AG10803 (cell line): ENCODE measurements at regions not wholly inside any gene's neighbourhood (a gene's known extent, or its start where the extent isn't known, plus 50 kb on each side); places are given as distances from the start of the nearest gene placed in this dataset.

Experiments
- DNase-seq: peaks from one replicate; pipeline ENCODE4 v3.0.0; 2010; ENCODE audit warnings: low read depth
- H3K4me3 ChIP-seq: 2 replicates; pipeline ENCODE4 v1.5.1; 2011; ENCODE audit warnings: mild to moderate bottlenecking, low read length, control low read depth
- TF ChIP-seq, protein P1 (sequence below): conservative IDR thresholded peaks from 2 replicates; pipeline ENCODE4 v1.5.1; 2011; ENCODE audit warnings: mild to moderate bottlenecking, low read length, control low read depth, inconsistent platforms

DNA sequence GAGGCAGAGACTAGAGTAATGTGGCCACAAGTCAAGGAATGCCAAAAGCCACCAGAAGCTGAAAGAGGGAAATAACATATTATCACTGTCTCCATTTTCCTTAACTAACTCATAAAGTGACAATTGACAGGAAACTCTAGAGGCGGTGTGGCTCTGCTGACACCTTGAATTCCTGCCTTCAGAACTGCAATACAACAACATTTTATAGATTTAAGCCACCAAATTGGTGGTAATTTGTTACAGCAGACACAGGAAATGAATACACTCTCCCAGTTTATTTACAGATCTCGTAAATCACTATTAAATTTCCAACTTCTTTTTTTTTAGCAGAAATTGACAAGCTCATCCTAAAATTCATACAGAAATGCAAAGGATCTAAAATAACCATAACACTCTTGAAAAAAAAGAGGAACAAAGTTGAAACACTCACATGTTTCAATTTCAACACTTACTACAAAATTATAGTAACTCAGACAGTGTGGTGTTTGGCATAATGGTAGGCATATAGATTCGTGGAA, 449.9 kb downstream of the OTOL1 start:
- DNase-seq: no peak
- H3K4me3 ChIP-seq: no peak overlapping the region
- TF ChIP-seq, protein P1, sequence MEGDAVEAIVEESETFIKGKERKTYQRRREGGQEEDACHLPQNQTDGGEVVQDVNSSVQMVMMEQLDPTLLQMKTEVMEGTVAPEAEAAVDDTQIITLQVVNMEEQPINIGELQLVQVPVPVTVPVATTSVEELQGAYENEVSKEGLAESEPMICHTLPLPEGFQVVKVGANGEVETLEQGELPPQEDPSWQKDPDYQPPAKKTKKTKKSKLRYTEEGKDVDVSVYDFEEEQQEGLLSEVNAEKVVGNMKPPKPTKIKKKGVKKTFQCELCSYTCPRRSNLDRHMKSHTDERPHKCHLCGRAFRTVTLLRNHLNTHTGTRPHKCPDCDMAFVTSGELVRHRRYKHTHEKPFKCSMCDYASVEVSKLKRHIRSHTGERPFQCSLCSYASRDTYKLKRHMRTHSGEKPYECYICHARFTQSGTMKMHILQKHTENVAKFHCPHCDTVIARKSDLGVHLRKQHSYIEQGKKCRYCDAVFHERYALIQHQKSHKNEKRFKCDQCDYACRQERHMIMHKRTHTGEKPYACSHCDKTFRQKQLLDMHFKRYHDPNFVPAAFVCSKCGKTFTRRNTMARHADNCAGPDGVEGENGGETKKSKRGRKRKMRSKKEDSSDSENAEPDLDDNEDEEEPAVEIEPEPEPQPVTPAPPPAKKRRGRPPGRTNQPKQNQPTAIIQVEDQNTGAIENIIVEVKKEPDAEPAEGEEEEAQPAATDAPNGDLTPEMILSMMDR: no peak

DNA sequence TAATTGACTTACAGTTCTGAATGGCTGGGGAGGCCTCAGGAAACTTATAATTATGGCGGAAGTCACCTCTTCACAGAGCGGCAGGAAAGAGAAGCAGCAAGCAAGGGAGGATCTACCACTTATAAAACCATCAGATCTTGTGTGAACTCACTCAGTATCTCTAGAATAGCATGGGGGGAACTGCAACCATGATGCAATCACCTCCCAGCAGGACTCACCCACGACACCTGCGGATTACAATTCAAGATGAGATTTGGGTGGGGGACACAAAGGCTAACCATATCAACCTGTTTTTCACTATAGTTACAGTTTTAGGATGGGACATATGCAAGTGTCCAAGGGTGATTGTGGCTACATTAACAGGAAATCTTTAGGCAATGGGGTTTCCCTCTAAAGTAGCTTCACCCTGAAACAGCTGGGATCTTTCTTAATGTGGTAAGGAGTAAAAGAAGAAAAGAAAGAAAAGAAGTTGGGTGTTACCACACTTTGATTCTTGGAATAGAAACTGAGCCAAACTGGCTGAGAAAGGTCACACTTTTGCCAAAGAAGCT, 453.8 kb downstream of the OTOL1 start:
- TF ChIP-seq, protein P1: no peak
- H3K4me3 ChIP-seq: no peak overlapping the region
- DNase-seq: no peak

- TF ChIP-seq, protein P1: no peak
- no peak overlapping the region for H3K4me3 ChIP-seq
- DNase-seq: peak; percentile 55
Observed at GRCh38 chr3:161957467-161957866, 460.9 kb downstream of the OTOL1 start.

GRCh38 chr3:161964857-161965256, 468.2 kb downstream of the OTOL1 start:
- TF ChIP-seq, protein P1: no peak
- DNase-seq: no peak
- no peak overlapping the region for H3K4me3 ChIP-seq

- peak; percentile 8 for DNase-seq
- TF ChIP-seq, protein P1: no peak
- no peak overlapping the region for H3K4me3 ChIP-seq
Observed at GRCh38 chr3:161969867-161970266, 473.3 kb downstream of the OTOL1 start.

- H3K4me3 ChIP-seq: no peak overlapping the region
- no peak for DNase-seq
- TF ChIP-seq, protein P1: no peak
Observed at GRCh38 chr3:161975201-161975600, 478.6 kb downstream of the OTOL1 start.

GRCh38 chr3:161977063-161977462, 480.5 kb downstream of the OTOL1 start:
- no peak overlapping the region for H3K4me3 ChIP-seq
- TF ChIP-seq, protein P1: no peak
- DNase-seq: peak; percentile 40
